ENCODE measurements at regions not wholly inside any gene's neighbourhood (a gene's known extent, or its start where the extent isn't known, plus 50 kb on each side); places are given as distances from the start of the nearest gene placed in this dataset.

GRCh38 chr9:109966643-109967368 lies 186.8 kb downstream of the PALM2AKAP2 start:
- Histone ChIP-seq H3K4me1 (peaks cover 0 to 24% (median 9%) of the 10 kb centered on the region in 4 donors), H3K27ac (peak overlapping the region in 2 of 4 donors; percentile 73 to 82), H3K36me3 (no peaks in the 10 kb centered on the region), H3K27me3 (no peaks in the 10 kb centered on the region), H3K9me3 (no peaks in the 10 kb centered on the region), H3K4me3 (no peak overlapping the region)
- DNase-seq, result peak in 2 of 3 donors; percentile 61 to 69
- TF ChIP-seq, protein P1, sequence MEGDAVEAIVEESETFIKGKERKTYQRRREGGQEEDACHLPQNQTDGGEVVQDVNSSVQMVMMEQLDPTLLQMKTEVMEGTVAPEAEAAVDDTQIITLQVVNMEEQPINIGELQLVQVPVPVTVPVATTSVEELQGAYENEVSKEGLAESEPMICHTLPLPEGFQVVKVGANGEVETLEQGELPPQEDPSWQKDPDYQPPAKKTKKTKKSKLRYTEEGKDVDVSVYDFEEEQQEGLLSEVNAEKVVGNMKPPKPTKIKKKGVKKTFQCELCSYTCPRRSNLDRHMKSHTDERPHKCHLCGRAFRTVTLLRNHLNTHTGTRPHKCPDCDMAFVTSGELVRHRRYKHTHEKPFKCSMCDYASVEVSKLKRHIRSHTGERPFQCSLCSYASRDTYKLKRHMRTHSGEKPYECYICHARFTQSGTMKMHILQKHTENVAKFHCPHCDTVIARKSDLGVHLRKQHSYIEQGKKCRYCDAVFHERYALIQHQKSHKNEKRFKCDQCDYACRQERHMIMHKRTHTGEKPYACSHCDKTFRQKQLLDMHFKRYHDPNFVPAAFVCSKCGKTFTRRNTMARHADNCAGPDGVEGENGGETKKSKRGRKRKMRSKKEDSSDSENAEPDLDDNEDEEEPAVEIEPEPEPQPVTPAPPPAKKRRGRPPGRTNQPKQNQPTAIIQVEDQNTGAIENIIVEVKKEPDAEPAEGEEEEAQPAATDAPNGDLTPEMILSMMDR (IDR thresholded peaks at IDR 0.05), result no peak
- TF ChIP-seq POLR2A (IDR thresholded peaks at IDR 0.05), result no peak

DNA sequence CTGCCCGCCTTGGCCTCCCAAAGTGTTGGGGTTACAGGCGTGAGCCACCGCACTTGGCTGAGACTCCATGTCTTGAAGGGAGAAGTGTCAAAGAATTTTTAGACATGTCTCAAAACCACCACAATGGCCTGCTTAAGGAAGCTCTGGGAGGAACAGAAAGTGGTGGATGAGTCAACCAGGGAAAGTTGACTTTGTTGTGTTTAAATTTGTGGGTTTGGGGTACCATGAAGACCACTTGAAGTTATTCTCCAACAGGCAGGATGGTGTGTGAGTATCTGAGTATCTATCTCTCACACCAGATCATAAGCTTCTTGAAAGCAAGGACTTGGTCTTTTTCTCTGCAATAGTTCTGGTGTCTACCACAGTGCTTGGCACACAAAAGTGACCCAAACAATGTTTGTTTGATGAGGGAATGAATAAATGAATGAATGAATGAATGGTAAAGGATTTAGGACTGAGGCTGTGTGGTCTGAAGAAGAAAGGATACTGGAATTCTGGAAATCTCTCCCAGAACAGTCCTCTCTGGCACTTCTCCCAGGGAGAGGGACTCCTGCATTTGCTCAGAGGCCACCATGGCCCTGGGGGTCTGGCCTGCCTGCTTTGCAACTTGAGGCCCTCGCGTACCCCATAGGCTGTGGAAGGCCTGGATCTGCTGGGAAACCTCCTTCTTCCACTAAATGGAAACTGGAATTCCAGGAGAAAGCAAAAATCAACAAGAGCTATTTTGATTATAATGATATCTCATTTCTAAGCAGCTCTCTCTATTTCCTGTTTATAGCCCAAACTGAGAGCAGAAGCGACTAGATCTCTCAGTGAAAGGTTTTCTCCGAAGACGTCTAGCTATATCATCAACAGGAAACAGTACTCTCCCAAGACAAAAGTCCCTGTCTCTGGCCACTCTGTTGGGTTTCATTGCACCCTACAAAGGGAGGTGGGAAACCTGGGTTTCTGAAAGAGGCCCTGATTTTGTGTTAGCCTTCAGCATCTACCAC lies 187.9 kb downstream of the PALM2AKAP2 start:
- Histone ChIP-seq H3K27ac (peak overlapping the region; percentile 43 to 82 (median 60)), H3K4me1 (peaks cover 0 to 24% (median 9%) of the 10 kb centered on the region in 4 donors), H3K4me3 (no peak overlapping the region), H3K36me3 (no peaks in the 10 kb centered on the region), H3K27me3 (no peaks in the 10 kb centered on the region), H3K9me3 (no peaks in the 10 kb centered on the region)
- TF ChIP-seq, protein P1 (IDR thresholded peaks at IDR 0.05), result no peak
- no peak for TF ChIP-seq POLR2A (IDR thresholded peaks at IDR 0.05)
- DNase-seq, result no peak

DNA sequence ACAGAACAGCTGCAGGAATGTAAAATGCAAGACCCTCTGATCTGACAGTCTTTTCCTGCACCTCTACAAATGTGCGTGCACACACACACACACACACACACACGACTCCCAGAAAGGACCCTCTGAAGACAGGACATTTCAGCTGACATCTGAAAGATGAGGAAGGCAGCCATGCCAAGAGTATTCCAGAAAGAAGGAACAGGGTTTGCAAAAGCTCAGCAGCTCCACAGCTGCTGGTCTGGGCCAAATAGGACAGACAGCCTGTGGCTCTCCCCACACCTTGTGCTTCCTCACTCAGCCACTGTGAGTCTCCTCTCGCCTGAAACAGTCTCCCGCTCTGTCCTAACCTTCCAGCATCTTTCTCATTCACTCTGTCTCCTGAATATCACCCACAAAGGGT lies 189.0 kb downstream of the PALM2AKAP2 start:
- H3K4me1 ChIP-seq, result peaks cover 0 to 32% (median 10%) of the 10 kb centered on the region in 4 donors
- H3K27ac ChIP-seq, result peak overlapping the region; percentile 15 to 82 (median 58)
- no peak overlapping the region for H3K4me3 ChIP-seq
- H3K9me3 ChIP-seq, result no peaks in the 10 kb centered on the region
- no peaks in the 10 kb centered on the region for H3K27me3 ChIP-seq
- DNase-seq, result no peak
- no peak for TF ChIP-seq POLR2A (IDR thresholded peaks at IDR 0.05)
- TF ChIP-seq, protein P1 (IDR thresholded peaks at IDR 0.05), result peak in 2 of 6 experiments; percentile 7 to 12
- no peaks in the 10 kb centered on the region for H3K36me3 ChIP-seq

- peaks cover 0 to 32% (median 10%) of the 10 kb centered on the region in 4 donors for H3K4me1 ChIP-seq
- no peak overlapping the region for H3K4me3 ChIP-seq
- no peaks in the 10 kb centered on the region for H3K36me3 ChIP-seq
- H3K27me3 ChIP-seq, result no peaks in the 10 kb centered on the region
- no peak for DNase-seq
- TF ChIP-seq POLR2A (IDR thresholded peaks at IDR 0.05), result no peak
- TF ChIP-seq, protein P1 (IDR thresholded peaks at IDR 0.05), result no peak
- peak overlapping the region; percentile 15 to 82 (median 38) for H3K27ac ChIP-seq
- H3K9me3 ChIP-seq, result no peaks in the 10 kb centered on the region
Observed at GRCh38 chr9:109969573-109970237, 189.7 kb downstream of the PALM2AKAP2 start.

DNA sequence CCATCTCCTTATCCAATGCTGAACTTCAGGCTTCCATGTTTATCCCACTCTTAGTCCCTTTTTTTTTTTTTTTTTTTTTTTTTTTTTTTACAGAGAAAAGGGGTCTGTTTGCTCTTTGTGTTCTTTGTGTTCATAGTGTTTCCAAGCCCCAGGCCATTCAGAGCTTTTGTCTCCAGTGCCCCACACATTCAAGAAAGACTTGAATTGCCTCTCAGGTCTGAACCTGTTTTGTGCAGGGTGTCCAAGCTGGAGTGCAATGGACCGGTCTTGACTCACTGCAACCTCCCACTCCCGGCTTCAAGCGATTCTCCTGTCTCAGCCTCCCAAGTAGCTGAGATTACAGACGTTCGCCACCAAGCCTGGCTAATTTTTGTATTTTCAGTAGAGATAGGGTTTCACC lies 191.2 kb downstream of the PALM2AKAP2 start:
- no peaks in the 10 kb centered on the region for H3K27me3 ChIP-seq
- TF ChIP-seq POLR2A (IDR thresholded peaks at IDR 0.05), result no peak
- TF ChIP-seq, protein P1 (IDR thresholded peaks at IDR 0.05), result no peak
- no peaks in the 10 kb centered on the region for H3K36me3 ChIP-seq
- DNase-seq, result no peak
- H3K9me3 ChIP-seq, result no peaks in the 10 kb centered on the region
- H3K27ac ChIP-seq, result peak overlapping the region in 1 of 4 donors; percentile 78
- H3K4me1 ChIP-seq, result peaks cover 0 to 32% (median 10%) of the 10 kb centered on the region in 4 donors
- H3K4me3 ChIP-seq, result no peak overlapping the region
